Psoas muscle (tissue), 7 donors: ENCODE measurements at regions not wholly inside any gene's neighbourhood (a gene's known extent, or its start where the extent isn't known, plus 50 kb on each side); places are given as distances from the start of the nearest gene placed in this dataset.

Source experiments
- ATAC-seq, 4 donors: fragments of 200-7000 bp; cut with Tn5 transposase; one replicate each; pipeline ENCODE4 v1.9.1; 2020; ENCODE audit warnings: moderate library complexity in 3 of 4, mild to moderate bottlenecking in 2 of 4
- DNase-seq, 2 donors: peaks; one replicate each; pipeline ENCODE4 v3.0.0-alpha.2; 2020
- H3K27ac ChIP-seq: fragments of 200-600 bp; one replicate; pipeline ENCODE4 v1.8.0; 2022
- H3K27me3 ChIP-seq, 3 donors: fragments of 200-600 bp in 1 of 3; one replicate each; pipeline versions ENCODE4 v1.6.1 to v1.8.0; 2013 to 2022; ENCODE audit warnings: low read length in 2 of 3, mild to moderate bottlenecking in 2 of 3, moderate library complexity in 1 of 3; ENCODE audit not compliant: insufficient read depth in 3 of 3
- H3K36me3 ChIP-seq, 2 donors: fragments of 200-600 bp in 1 of 2; one replicate each; pipeline versions ENCODE4 v1.6.1 to v1.8.0; 2013 to 2022; ENCODE audit warnings: low read depth in 1 of 2, mild to moderate bottlenecking in 1 of 2, moderate library complexity in 1 of 2; ENCODE audit not compliant: insufficient read depth in 1 of 2
- H3K4me1 ChIP-seq: fragments of 200-600 bp; one replicate; pipeline ENCODE4 v1.8.0; 2022
- H3K4me3 ChIP-seq: fragments of 200-600 bp; one replicate; pipeline ENCODE4 v1.8.0; 2022; ENCODE audit warnings: mild to moderate bottlenecking
- H3K9me3 ChIP-seq: fragments of 200-600 bp; one replicate; pipeline ENCODE4 v1.8.0; 2022
- CTCF ChIP-seq: fragments of 200-600 bp; IDR thresholded peaks from one replicate; pipeline ENCODE4 v1.8.0; 2022; ENCODE audit warnings: antibody characterized with exemption
- WGBS, 3 donors: extraction: QIAGEN DNeasy Blood & Tissue Kit; methylation state at CpG; one replicate each; pipeline versions ENCODE4 v1.1.6 to v1.1.7; 2013; 5-methylcytosine and 5-hydroxymethylcytosine counted together
- intact Hi-C, 2 donors: fragments of 100-400 bp; cut with DNase I; formaldehyde crosslinking; loops; one replicate each; pipeline versions ENCODE4 v1.11.0 to v1.14.2; 2022
- donor health status: healthy with polysubstance abuse.
- donor health status: DM: no; HTN: no; CAD: no; lungs with moderate emphysema.
- donor health status: Bipolar disorder and iron deficiency.
- donor health status: healthy.
- donor health status: DM: yes; HTN: yes; CAD: no.
- donor health status: DM: no; HTN: no; CAD: no.
- donor health status: DM: yes; HTN: yes; CAD: no.

- H3K27me3 ChIP-seq, result no peaks in the 10 kb centered on the region
- H3K36me3 ChIP-seq, result no peaks in the 10 kb centered on the region
- H3K27ac ChIP-seq, result no peak overlapping the region
- no peaks in the 10 kb centered on the region for H3K4me1 ChIP-seq
- ATAC-seq, result no peak
- intact Hi-C loops, result no loop called here
- TF ChIP-seq CTCF, result no peak
- H3K4me3 ChIP-seq, result no peak overlapping the region
- H3K9me3 ChIP-seq, result no peaks in the 10 kb centered on the region
- no peak for DNase-seq
- 93 to 98% (median 93%) methylated on average over 5 of the region's 5 CpGs for WGBS, 3 donors
Measured at GRCh38 chr13:34594507-34594906, 347.6 kb upstream of the NBEA start.

GRCh38 chr13:34608331-34608730 lies 333.7 kb upstream of the NBEA start:
- DNase-seq (no peak), ATAC-seq (no peak)
- WGBS, 3 donors, result 83 to 88% (median 84%) methylated on average over 3 of the region's 3 CpGs
- intact Hi-C loops, result no loop called here
- TF ChIP-seq CTCF, result no peak
- Histone ChIP-seq H3K27ac (no peak overlapping the region), H3K27me3 (no peaks in the 10 kb centered on the region), H3K9me3 (no peaks in the 10 kb centered on the region), H3K36me3 (no peaks in the 10 kb centered on the region), H3K4me1 (no peaks in the 10 kb centered on the region), H3K4me3 (no peak overlapping the region)

GRCh38 chr13:34611671-34612070 lies 330.4 kb upstream of the NBEA start:
- H3K4me1 ChIP-seq, result no peaks in the 10 kb centered on the region
- no peak overlapping the region for H3K4me3 ChIP-seq
- no peaks in the 10 kb centered on the region for H3K27me3 ChIP-seq
- H3K27ac ChIP-seq, result no peak overlapping the region
- WGBS, 3 donors, result 94 to 97% (median 97%) methylated on average over 1 of the region's 1 CpG
- no peaks in the 10 kb centered on the region for H3K36me3 ChIP-seq
- DNase-seq, result no peak
- TF ChIP-seq CTCF, result no peak
- no peaks in the 10 kb centered on the region for H3K9me3 ChIP-seq
- intact Hi-C loops, result no loop called here
- ATAC-seq, result no peak

- Histone ChIP-seq H3K4me3 (no peak overlapping the region), H3K9me3 (no peaks in the 10 kb centered on the region), H3K36me3 (no peaks in the 10 kb centered on the region), H3K27ac (no peak overlapping the region), H3K27me3 (no peaks in the 10 kb centered on the region), H3K4me1 (no peaks in the 10 kb centered on the region)
- DNase-seq (no peak), ATAC-seq (no peak)
- TF ChIP-seq CTCF, result no peak
- 54 to 65% (median 57%) methylated on average over 7 of the region's 7 CpGs for WGBS, 3 donors
- intact Hi-C loops, result no loop called here
Measured at GRCh38 chr13:34617473-34618083, 324.5 kb upstream of the NBEA start.

- no peak overlapping the region for H3K4me3 ChIP-seq
- no peaks in the 10 kb centered on the region for H3K9me3 ChIP-seq
- WGBS, 3 donors, result 75 to 89% (median 83%) methylated on average over 5 of the region's 5 CpGs
- H3K27me3 ChIP-seq, result no peaks in the 10 kb centered on the region
- no peaks in the 10 kb centered on the region for H3K36me3 ChIP-seq
- no peaks in the 10 kb centered on the region for H3K4me1 ChIP-seq
- no peak for DNase-seq
- intact Hi-C loops, result no loop called here
- TF ChIP-seq CTCF, result no peak
- ATAC-seq, result no peak
- no peak overlapping the region for H3K27ac ChIP-seq
Measured at GRCh38 chr13:34618654-34619053, 323.4 kb upstream of the NBEA start.
